ENCODE measurements at regions not wholly inside any gene's neighbourhood (a gene's known extent, or its start where the extent isn't known, plus 50 kb on each side); places are given as distances from the start of the nearest gene placed in this dataset.

- DNase-seq (no peak), ATAC-seq (no peak)
- no peak for TF ChIP-seq CTCF (IDR thresholded peaks at IDR 0.05)
- H3K27ac Mint-ChIP-seq = no peak overlapping the region
- H3K4me1 Mint-ChIP-seq (ENCODE audit: low read depth) = no peaks in the 10 kb centered on the region
- no peaks in the 10 kb centered on the region for H3K36me3 Mint-ChIP-seq (ENCODE audit: low read depth)
- H3K27me3 Mint-ChIP-seq = peaks cover 3% of the 10 kb centered on the region
- H3K9me3 Mint-ChIP-seq = no peaks in the 10 kb centered on the region
- no peak overlapping the region for H3K4me3 Mint-ChIP-seq
- intact Hi-C loops (cut with micrococcal nuclease) = no loop called here
- ChIA-PET CTCF (no interaction called here), POLR2A (no interaction called here)
These were observed 508.2 kb downstream of the CDK5RAP2 start for GRCh38 chr9:120071760-120072159.

DNA sequence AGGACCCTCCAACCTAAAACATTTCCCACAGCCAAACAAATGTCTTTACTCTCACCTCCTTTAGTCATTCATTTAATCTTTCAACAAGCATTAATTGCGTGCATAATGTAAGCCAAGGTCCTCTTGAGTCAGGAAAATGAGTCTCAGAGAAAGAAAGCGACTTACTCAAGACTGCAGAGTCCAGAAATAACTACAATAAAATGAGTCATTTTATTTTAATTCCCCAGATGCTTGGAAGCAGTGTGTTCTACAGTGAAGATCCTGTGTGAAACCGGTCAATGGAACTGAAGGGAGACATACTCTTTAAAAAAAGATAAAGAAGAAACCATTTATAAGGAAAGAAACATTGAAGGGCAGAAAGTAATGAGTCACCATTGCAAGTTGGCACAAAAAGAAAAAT is 513.7 kb downstream of the CDK5RAP2 start:
- intact Hi-C loops (cut with micrococcal nuclease) = no loop called here
- CTCF ChIA-PET = no interaction called here

DNA sequence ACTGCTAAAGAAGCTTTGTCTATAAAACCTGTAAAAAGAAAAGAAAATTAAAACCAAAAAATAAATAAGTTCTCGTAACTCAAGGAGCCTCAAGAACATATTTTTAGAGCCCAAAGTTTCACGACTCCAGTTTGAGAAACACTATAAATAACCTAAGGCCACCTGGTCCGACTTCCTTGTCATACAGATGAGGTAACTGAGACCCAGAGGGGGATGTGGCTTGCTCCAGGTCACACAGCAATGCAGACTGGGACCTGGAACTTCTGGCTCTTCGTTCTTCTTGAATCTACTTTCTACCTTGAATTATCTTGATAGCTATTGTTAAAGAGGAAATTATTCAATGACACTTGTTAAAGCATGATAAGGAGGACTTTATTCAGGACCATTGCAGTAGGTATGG is 514.8 kb downstream of the CDK5RAP2 start:
- intact Hi-C loops (cut with micrococcal nuclease) = no loop called here
- ChIA-PET POLR2A (no interaction called here), CTCF (no interaction called here)
- no peak overlapping the region for H3K4me3 Mint-ChIP-seq
- H3K36me3 Mint-ChIP-seq (ENCODE audit: low read depth) = no peaks in the 10 kb centered on the region
- no peak overlapping the region for H3K27ac Mint-ChIP-seq
- TF ChIP-seq CTCF (IDR thresholded peaks at IDR 0.05) = no peak
- H3K27me3 Mint-ChIP-seq = no peaks in the 10 kb centered on the region
- ATAC-seq = no peak
- peaks cover 3% of the 10 kb centered on the region for H3K9me3 Mint-ChIP-seq
- no peak for DNase-seq
- no peaks in the 10 kb centered on the region for H3K4me1 Mint-ChIP-seq (ENCODE audit: low read depth)

More for the DNA sequence above, 513.7 kb downstream of the CDK5RAP2 start:
- POLR2A ChIA-PET = no interaction called here
- no peaks in the 10 kb centered on the region for H3K36me3 Mint-ChIP-seq (ENCODE audit: low read depth)
- H3K4me3 Mint-ChIP-seq = no peak overlapping the region
- peaks cover 3% of the 10 kb centered on the region for H3K9me3 Mint-ChIP-seq
- no peaks in the 10 kb centered on the region for H3K4me1 Mint-ChIP-seq (ENCODE audit: low read depth)
- H3K27ac Mint-ChIP-seq = no peak overlapping the region
- no peak for TF ChIP-seq CTCF (IDR thresholded peaks at IDR 0.05)
- no peaks in the 10 kb centered on the region for H3K27me3 Mint-ChIP-seq
- DNase-seq (no peak), ATAC-seq (no peak)

DNA sequence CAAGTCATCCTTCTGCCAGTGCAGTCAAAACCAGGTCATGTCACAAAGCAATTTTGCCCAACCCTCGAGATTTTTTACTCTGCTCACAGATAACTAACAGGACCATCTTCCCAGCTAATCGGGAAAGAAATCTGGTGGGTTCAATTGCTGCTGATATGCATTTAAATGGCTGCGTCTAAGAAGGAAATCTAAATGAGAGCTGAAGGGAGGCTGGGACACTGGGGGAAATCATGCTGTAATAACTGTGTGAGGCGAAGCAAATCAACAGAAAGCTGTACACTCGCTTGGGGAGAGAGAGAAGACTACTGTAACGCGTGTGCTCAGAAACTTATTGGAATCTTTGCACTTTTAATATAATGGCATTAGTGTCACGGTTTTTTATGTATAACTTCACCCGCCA is 535.0 kb downstream of the CDK5RAP2 start:
- POLR2A ChIA-PET = no interaction called here

DNA sequence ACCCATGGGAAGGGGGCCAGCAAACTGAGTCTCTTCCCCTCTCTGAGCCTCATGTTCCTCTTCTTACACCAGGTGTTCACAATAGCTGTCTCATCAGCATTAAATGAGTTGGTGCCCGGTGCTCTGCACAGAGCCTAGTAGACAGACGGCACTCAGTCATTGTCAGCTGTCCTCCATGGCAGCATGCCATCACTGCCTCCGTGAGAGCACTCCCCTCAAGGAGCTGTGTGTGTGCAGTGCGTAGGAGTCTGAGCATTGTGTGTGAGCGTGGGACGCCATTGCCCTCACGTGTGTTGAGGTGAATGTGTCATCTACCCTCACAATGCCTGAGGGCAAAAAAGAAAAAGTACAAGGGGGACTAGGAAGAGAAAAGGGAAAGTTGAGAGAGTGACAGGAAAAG is 536.5 kb downstream of the CDK5RAP2 start:
- CTCF ChIA-PET = no interaction called here
- Mint-ChIP-seq H3K4me3 (no peak overlapping the region), H3K27ac (no peak overlapping the region), H3K9me3 (no peaks in the 10 kb centered on the region), H3K27me3 (no peaks in the 10 kb centered on the region), H3K4me1 (ENCODE audit: low read depth) (no peaks in the 10 kb centered on the region), H3K36me3 (ENCODE audit: low read depth) (no peaks in the 10 kb centered on the region)
- ATAC-seq (no peak), DNase-seq (no peak)
- no peak for TF ChIP-seq CTCF (IDR thresholded peaks at IDR 0.05)
- POLR2A ChIA-PET = no interaction called here
- intact Hi-C loops (cut with micrococcal nuclease) = no loop called here

More for the DNA sequence above, 535.0 kb downstream of the CDK5RAP2 start:
- H3K9me3 Mint-ChIP-seq = no peaks in the 10 kb centered on the region
- TF ChIP-seq CTCF (IDR thresholded peaks at IDR 0.05) = no peak
- no peaks in the 10 kb centered on the region for H3K36me3 Mint-ChIP-seq (ENCODE audit: low read depth)
- peaks cover 3% of the 10 kb centered on the region for H3K27me3 Mint-ChIP-seq
- DNase-seq (no peak), ATAC-seq (no peak)
- H3K27ac Mint-ChIP-seq = no peak overlapping the region
- no peak overlapping the region for H3K4me3 Mint-ChIP-seq
- intact Hi-C loops (cut with micrococcal nuclease) = no loop called here
- CTCF ChIA-PET = no interaction called here
- H3K4me1 Mint-ChIP-seq (ENCODE audit: low read depth) = no peaks in the 10 kb centered on the region

Data from activated CD8-positive, alpha-beta T cell treated with anti-CD3 and anti-CD28 coated beads for 36 hours (primary cell).